OCI-LY7 (cell line): ENCODE measurements at regions not wholly inside any gene's neighbourhood (a gene's known extent, or its start where the extent isn't known, plus 50 kb on each side); places are given as distances from the start of the nearest gene placed in this dataset.
"Not testable (repeated sequence)": the region's sequence is repeated elsewhere in the genome, so short reads cannot be mapped to it uniquely, and the experiment has no call there.

Experiments used
- BruUV-seq: library from RNA; stranded (reverse); fragments of 400-500 nt; replicated peaks from 2 replicates; lab custom pipeline; 2021; lab: Mats Ljungman, UMichigan
- CTCF ChIA-PET: fragments of 300-600 bp; sonication (Branson Sonifier 250); formaldehyde crosslinking; loops from one replicate; lab custom pipeline; 2022; ENCODE audit warnings: antibody characterized with exemption; ENCODE audit not compliant: unreplicated experiment; lab: Charles Lee
- POLR2A ChIA-PET: fragments of 300-600 bp; sonication (Branson Sonifier 250); formaldehyde crosslinking; loops from one replicate; lab custom pipeline; 2022; ENCODE audit warnings: antibody characterized with exemption; lab: Charles Lee
- DNase-seq: peaks from one replicate; pipeline ENCODE4 v3.0.0-alpha.2; 2015; ENCODE audit warnings: low spot score
- H2AFZ ChIP-seq: fragments of 200-600 bp; sonication (generic), shearing (Covaris generic); 2 replicates; pipeline ENCODE4 v1.6.1; 2014; ENCODE audit warnings: mild to moderate bottlenecking, antibody characterized with exemption, low read length, moderate library complexity
- H3K27ac ChIP-seq: fragments of 200-600 bp; sonication (generic); 2 replicates; pipeline ENCODE4 v1.5.1; 2014; ENCODE audit warnings: mixed run types, low read depth, mild to moderate bottlenecking, moderate library complexity, low read length, inconsistent platforms; ENCODE audit not compliant: poor library complexity, severe bottlenecking
- H3K36me3 ChIP-seq: fragments of 200-600 bp; sonication (generic); 2 replicates; pipeline ENCODE4 v1.6.1; 2014; ENCODE audit warnings: mild to moderate bottlenecking, antibody characterized with exemption, low read length, moderate library complexity, mixed read lengths; ENCODE audit not compliant: insufficient read depth
- H3K4me1 ChIP-seq: fragments of 200-600 bp; sonication (generic); 2 replicates; pipeline ENCODE4 v1.5.1; 2014; ENCODE audit warnings: mild to moderate bottlenecking, low read length; ENCODE audit not compliant: insufficient read depth, poor library complexity, severe bottlenecking
- H3K4me2 ChIP-seq: fragments of 200-600 bp; sonication (generic); 2 replicates; pipeline ENCODE4 v1.6.1; 2014; ENCODE audit warnings: mild to moderate bottlenecking, low read length
- H3K4me3 ChIP-seq: fragments of 200-600 bp; sonication (generic); 2 replicates; pipeline ENCODE4 v1.5.1; 2014; ENCODE audit warnings: mild to moderate bottlenecking, low read depth, low read length; ENCODE audit not compliant: poor library complexity, severe bottlenecking
- H3K79me2 ChIP-seq: fragments of 200-600 bp; sonication (generic); 2 replicates; pipeline ENCODE4 v1.6.1; 2016; ENCODE audit warnings: low read depth, mild to moderate bottlenecking, low read length, moderate library complexity, mixed read lengths; ENCODE audit not compliant: insufficient read depth
- H3K9me2 ChIP-seq: fragments of 200-600 bp; sonication (generic); 2 replicates; pipeline ENCODE4 v1.6.1; 2016; ENCODE audit warnings: mild to moderate bottlenecking, low read length, mixed read lengths; ENCODE audit not compliant: insufficient read depth
- H3K9me3 ChIP-seq: fragments of 200-600 bp; sonication (generic); 2 replicates; pipeline ENCODE4 v1.6.1; 2014; ENCODE audit warnings: mild to moderate bottlenecking, mixed run types, low read length, mixed read lengths
- H4K20me1 ChIP-seq: fragments of 200-600 bp; sonication (generic); 2 replicates; pipeline ENCODE4 v1.6.1; 2014; ENCODE audit warnings: mild to moderate bottlenecking, antibody characterized with exemption, low read length, moderate library complexity, mixed read lengths; ENCODE audit not compliant: insufficient read depth
- EZH2phosphoT487 ChIP-seq: fragments of 200-600 bp; sonication (generic); IDR thresholded peaks from 2 replicates; pipeline ENCODE4 v1.6.1; 2018; ENCODE audit warnings: low read depth, borderline replicate concordance, mild to moderate bottlenecking, mixed run types, antibody characterized with exemption, low read length, moderate library complexity, mixed read lengths
- intact Hi-C: fragments of 100-400 bp; cut with micrococcal nuclease; formaldehyde crosslinking; loops from one replicate; pipeline ENCODE4 v1.10.0; 2022; ENCODE audit not compliant: unreplicated experiment
- TF ChIP-seq, protein P1 (sequence below): fragments of 200-600 bp; sonication (generic); conservative IDR thresholded peaks from 2 replicates; pipeline ENCODE4 v1.5.1; 2014; ENCODE audit warnings: mild to moderate bottlenecking, antibody characterized with exemption, low read length, moderate library complexity, mixed read lengths

DNA sequence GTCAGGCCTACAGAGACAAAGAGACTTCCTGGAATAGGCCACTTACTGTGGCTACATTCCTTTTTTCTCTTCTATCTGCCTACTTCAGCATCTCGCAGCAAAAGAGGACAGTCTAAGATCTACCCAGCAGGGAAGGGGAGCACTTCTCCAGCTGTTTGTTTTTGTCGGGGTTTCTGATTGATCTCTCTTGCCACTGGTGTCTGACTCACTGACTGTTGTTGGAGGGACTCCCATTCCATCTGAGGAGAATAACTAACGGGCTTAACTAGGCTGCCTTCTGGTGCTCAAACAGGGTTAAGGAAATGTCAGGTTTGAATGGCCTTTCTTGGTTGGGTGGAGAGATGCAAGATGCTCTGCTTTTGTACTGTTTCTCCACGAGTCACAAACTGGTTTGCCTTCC, 100.2 kb upstream of the TMEM164 start:
- Histone ChIP-seq H3K79me2 (no peaks in the 10 kb centered on the region), H3K36me3 (no peaks in the 10 kb centered on the region), H3K9me3 (no peaks in the 10 kb centered on the region), H3K27ac (no peak overlapping the region), H3K4me2 (no peak overlapping the region), H4K20me1 (no peaks in the 10 kb centered on the region), H3K4me3 (no peak overlapping the region), H3K9me2 (no peaks in the 10 kb centered on the region), H2AFZ (no peak overlapping the region), H3K4me1 (no peaks in the 10 kb centered on the region)
- ChIA-PET CTCF (no interaction called here), POLR2A (no interaction called here)
- TF ChIP-seq EZH2phosphoT487: no peak
- TF ChIP-seq, protein P1, sequence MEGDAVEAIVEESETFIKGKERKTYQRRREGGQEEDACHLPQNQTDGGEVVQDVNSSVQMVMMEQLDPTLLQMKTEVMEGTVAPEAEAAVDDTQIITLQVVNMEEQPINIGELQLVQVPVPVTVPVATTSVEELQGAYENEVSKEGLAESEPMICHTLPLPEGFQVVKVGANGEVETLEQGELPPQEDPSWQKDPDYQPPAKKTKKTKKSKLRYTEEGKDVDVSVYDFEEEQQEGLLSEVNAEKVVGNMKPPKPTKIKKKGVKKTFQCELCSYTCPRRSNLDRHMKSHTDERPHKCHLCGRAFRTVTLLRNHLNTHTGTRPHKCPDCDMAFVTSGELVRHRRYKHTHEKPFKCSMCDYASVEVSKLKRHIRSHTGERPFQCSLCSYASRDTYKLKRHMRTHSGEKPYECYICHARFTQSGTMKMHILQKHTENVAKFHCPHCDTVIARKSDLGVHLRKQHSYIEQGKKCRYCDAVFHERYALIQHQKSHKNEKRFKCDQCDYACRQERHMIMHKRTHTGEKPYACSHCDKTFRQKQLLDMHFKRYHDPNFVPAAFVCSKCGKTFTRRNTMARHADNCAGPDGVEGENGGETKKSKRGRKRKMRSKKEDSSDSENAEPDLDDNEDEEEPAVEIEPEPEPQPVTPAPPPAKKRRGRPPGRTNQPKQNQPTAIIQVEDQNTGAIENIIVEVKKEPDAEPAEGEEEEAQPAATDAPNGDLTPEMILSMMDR: no peak
- DNase-seq: no peak
- BruUV-seq: no TSS peak
- intact Hi-C loops: no loop called here

DNA sequence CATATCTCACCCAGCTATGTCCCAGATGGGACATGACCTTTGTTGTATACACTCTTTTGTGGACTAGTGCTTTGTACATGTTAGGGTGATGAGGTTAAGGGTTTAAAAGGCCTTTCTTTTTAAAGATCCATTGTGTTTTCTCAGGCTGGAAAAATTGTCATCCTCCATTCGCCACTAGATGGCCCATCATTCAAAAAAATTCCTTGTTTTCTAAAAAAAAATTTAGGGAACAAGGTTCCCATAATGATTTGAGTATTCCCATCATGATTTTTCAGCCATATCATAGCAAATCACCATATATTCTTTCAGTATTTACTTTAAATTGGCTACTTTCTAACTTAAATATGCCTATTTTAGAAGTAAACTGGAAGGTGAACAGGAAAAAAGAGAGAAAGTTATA, 91.9 kb upstream of the TMEM164 start:
- intact Hi-C loops: loop anchor here (10.0 kb wide), 1 partner anchor 234 kb away; no protein-coding TSS in a partner anchor
- no peak for DNase-seq
- Histone ChIP-seq H3K4me1 (no peaks in the 10 kb centered on the region), H3K36me3 (no peaks in the 10 kb centered on the region), H3K4me3 (no peak overlapping the region), H3K79me2 (no peaks in the 10 kb centered on the region), H2AFZ (no peak overlapping the region), H3K9me2 (no peaks in the 10 kb centered on the region), H4K20me1 (no peaks in the 10 kb centered on the region), H3K27ac (no peak overlapping the region), H3K9me3 (no peaks in the 10 kb centered on the region), H3K4me2 (no peak overlapping the region)
- CTCF ChIA-PET: interaction anchor here (0.5 kb wide), 1 partner anchor 91 kb away, joined by 8 read pairs; no protein-coding TSS in a partner anchor
- TF ChIP-seq, protein P1: peak; percentile 58
- TF ChIP-seq EZH2phosphoT487: no peak
- BruUV-seq: no TSS peak
- POLR2A ChIA-PET: no interaction called here

DNA sequence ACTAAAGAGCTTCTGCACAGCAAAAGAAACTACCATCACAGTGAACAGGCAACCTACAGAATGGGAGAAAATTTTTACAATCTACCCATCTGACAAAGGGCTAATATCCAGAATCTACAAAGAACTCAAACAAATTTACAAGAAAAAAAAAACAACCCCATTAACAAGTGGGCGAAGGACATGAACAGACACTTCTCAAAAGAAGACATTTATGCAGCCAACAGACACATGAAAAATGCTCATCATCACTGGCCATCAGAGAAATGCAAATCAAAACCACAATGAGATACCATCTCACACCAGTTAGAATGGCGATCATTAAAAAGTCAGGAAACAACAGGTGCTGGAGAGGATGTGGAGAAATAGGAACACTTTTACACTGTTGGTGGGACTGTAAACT, 89.9 kb upstream of the TMEM164 start:
- CTCF ChIA-PET, BruUV-seq, H3K4me3 ChIP-seq, H3K4me2 ChIP-seq, H3K9me3 ChIP-seq, DNase-seq, H4K20me1 ChIP-seq, H3K4me1 ChIP-seq, H3K27ac ChIP-seq, POLR2A ChIA-PET, H2AFZ ChIP-seq, H3K36me3 ChIP-seq, H3K9me2 ChIP-seq, H3K79me2 ChIP-seq: not testable (repeated sequence)
- intact Hi-C loops: loop anchor here (10.0 kb wide), 1 partner anchor 232 kb away; no protein-coding TSS in a partner anchor
